Stimulated activated CD4-positive, alpha-beta T cell treated with anti-CD3 and anti-CD28 coated beads, Interleukin-1b, Interleukin-23, amount 100 ng/mL, for 48 hours (primary cell): ENCODE measurements at regions not wholly inside any gene's neighbourhood (a gene's known extent, or its start where the extent isn't known, plus 50 kb on each side); places are given as distances from the start of the nearest gene placed in this dataset.

Experiments used
- DNase-seq: peaks from one replicate; pipeline ENCODE4 v3.0.0-alpha.2; 2020

DNA sequence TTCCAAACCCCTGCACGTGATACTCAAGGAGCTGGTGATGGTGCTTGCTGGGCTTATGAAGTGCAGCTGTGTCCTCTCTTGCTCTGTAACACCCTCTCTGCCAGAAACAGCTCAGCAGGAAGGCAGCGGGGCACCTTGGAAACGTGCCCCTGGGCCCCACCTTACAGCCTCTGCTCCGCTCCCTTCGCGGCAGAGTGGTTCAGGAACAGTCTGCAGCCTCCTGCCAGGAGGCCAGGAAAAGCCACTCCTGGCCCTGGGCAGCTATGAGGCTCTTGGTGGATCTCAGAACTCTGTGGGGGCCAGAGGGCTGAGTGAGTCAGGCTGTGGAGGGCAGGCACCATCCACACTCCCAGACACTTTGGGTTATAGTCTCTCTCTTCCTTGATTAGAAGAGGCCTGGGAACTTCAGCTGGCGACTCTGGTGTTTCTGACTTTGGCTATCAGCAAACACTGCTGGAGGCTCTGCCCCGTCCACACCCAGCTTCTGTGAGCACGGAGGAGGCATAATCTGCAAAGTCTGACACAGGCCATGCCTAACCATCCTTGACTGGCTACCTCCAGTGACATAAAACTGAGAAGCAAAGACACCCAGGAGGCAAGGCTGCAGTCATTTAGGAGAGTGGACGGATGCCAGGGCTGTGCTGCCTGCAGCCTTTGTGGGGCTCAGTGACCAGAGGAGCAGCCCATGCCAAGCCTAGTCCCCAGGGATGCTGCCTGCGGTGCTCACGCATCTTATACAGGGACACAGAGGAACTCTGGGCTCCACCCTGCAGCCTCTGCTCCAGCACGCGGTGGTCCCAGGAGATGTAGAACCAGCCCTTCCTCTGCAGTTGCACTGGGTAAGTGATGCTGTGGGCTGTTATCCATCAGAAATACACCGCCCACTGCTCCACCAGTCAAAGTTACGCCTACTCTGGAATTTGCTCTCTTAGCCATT lies 65.3 kb downstream of the METRNL start:
- no peak for DNase-seq

DNA sequence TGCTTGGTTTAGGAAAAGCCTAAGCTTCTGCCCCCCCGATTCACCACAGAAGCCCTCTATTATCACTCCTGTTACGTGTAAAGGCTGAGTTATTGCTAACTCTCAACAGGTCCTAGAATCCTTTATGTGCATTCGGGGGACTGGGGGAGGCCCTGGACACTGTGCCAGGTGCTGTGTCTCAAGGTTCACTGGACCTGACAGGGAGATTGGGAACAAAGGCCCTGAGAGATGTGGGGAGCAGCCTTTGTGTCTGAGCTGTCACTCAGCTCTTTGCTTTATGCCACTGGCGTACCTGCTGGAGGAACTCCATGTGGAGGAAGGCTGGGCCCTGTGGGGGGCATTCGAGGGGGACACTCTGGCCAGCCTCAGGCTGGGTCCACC lies 65.9 kb downstream of the METRNL start:
- no peak for DNase-seq

DNA sequence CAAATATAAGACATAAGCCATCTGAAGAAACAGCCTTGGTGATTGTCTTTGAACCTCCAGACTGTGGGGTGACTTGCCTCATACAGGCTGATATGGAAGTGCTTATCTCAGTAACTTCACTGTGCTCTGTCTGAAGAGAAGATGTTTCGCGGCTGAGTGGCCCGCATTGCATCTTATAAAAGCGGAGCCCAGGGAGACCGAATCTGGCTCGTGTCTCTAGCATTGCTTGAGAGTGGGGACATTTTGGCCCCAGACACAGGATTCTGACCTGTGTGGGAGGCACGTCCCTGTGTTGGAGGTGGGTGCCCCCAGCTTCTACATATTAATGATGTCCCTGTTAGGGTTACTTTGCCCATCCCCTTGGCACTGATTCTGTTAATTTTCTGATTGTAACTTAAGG lies 66.4 kb downstream of the METRNL start:
- no peak for DNase-seq

DNA sequence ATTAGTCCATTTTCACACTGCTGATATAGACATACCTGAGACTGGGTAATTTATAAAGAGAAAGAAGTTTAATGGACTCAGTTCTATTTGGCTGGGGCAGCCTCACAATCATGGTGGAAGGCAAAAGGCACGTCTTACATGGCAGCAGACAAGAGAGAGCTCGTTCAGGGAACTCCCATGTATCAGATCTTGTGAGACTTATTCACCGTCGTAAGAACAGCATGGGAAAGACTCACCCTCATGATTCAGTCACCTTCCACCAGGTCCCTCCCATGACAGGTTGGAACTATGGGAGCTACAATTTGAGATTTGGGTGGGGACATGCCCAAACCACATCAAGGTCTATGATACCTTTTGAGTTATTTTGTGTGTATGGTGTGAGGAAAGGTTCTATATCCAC lies 66.9 kb downstream of the METRNL start:
- DNase-seq, result no peak

DNA sequence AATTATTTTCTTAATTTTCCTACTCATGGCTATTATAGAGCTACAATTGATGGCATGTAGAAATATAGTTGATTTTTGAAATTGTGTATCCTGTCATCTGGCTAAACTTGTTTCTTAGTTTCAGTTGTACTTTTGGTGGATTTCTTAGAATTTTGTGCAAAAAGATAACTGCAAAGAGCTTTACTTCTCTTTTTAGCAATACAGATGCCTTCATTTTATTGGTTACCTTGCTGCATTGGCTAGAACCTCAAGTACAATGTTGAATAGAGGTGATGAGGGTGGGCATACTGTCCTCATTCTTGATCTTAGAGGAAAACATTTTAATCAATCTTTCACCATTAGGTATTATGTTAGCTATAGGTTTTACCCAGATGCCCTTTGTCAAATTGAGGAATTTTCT lies 67.9 kb downstream of the METRNL start:
- DNase-seq, result no peak

DNA sequence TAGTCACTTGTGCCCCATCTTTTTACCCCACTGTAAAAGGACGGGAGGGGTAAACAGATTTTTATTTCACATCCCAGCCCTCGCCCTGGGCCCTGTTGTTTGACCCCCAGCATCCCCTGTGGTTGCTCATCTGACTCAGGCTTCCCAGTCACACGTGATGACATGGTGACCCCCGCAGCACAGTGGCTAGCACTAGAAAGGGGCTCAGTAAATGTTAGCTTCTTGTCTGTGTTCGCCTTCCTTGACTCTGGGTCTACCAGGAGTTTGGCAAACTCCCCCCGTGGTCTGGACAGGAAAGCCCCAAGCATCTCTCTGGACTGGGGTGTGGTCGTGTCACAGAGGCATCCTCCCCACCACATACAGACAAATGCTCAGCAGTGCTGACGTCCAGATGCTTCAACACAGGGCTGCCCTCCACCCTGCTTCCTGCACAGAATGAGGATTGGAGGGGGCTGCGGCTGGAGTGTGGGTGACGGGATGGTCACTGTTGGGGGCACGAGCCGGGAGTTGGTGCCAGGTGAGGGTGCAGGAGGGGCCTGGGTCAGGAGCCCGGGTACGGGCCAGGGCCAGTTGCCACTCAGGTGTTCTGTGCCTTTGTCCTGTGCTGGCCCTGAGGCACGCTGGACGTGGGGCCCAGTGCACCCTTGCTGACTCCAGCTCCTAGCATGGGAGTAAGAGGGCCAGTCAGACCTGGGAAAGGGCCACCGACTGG lies 69.1 kb downstream of the METRNL start:
- no peak for DNase-seq

DNA sequence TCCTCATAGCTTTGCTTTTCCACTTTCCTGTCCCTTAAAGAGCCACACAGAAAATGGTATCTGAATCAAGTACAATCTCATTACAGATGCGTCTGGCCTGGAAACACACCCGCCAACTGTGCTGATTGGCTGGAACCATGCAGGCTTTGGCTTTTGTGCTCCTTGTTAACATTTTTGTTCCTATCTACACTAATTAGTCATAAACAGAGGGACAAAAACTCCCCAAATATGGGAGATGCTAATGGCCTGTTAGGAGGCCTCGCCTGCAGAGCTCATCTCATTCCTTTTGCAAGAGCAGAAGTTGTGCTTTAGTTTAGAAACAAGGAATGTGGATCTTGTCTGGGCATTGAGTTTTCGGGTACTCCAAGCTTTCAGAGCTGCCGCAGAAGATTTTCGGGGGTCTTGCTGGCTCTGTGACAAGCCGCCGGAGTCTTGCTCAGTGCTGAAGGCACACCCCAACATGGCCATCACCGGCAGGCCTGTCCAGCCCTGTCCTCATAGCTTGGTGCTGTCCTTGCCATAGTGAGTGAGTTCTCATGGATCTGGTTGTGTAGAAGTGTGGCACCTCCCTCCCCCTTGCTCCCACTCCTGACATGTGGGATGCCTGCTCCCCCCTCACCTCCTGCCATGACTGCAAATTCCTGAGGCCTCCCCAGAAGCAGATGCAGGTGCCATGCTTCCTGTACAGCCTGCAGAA lies 69.8 kb downstream of the METRNL start:
- no peak for DNase-seq

DNA sequence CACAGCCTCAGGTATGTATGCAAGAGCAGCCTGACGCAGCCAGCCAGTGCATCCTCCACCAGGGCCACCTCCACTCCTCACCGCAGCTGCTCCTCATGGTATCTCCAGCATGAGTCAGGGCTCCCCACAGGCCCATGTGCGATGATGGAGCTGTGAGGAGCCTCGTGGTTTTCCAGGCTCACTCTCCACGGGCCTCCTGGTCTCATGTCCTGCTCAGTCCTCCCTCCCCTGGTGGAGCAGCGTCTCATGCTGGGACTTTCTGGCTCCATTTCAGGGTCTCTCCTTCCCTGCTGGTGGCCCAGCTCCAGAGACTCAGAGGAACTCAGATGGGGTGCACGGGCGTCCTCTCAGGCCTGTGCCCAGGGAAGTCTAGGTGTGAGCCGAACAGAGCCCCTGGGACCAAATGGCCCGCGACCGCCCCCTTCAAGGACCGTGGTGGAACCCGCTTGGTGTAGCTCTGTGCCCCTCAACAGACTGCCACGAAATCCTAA lies 70.4 kb downstream of the METRNL start:
- DNase-seq, result no peak

DNA sequence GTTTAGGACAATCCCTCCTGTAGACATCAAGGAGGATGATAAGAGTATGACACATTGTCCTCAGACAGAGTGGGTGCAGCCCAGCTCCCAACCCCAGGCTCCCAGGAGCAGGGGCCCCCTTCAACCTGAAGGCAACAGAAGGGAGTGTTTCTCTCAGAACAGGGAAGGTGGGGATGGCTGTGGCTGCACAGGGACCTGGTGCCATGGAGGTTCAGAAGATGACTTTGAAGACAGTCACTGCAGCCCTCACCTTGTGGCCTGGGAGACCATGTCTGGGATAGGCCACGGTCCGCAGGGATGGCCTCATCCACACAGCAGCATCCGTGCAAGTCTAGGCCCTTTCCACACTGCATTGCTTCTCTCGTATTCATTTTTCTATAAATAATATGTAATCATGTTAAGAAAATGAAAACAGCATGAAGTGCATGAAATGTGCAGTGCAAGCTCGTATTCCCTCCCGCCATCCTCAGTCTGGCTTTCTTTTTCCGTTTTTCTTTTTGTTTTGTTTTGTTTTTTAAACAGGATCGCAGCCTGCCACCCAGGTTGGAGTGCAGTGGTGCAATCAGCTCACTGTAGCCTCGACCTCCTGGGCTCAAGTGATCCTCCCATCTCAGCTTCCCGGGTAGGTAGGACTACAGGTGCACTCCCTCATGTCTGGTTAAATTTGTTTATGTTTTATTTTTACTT lies 71.1 kb downstream of the METRNL start:
- DNase-seq, result no peak

DNA sequence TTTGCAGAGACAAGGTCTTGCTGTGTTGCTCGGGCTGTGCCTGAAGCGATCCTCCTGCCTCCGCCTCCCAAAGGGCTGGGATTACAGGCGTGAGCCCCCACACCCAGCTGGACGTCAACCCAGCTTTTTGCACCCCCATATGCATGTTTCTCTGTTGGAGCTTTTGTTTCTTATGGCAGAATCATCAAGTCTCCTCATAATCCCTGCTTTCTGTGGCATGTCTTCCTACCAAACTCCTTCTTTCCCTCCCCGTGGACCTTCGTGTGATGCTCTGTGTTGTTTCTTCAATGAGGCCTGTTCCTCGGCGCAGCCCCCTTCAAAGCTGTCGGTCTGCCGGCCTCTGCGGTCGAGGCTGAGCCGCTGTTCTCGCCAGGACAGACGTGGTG lies 71.6 kb downstream of the METRNL start:
- no peak for DNase-seq

DNA sequence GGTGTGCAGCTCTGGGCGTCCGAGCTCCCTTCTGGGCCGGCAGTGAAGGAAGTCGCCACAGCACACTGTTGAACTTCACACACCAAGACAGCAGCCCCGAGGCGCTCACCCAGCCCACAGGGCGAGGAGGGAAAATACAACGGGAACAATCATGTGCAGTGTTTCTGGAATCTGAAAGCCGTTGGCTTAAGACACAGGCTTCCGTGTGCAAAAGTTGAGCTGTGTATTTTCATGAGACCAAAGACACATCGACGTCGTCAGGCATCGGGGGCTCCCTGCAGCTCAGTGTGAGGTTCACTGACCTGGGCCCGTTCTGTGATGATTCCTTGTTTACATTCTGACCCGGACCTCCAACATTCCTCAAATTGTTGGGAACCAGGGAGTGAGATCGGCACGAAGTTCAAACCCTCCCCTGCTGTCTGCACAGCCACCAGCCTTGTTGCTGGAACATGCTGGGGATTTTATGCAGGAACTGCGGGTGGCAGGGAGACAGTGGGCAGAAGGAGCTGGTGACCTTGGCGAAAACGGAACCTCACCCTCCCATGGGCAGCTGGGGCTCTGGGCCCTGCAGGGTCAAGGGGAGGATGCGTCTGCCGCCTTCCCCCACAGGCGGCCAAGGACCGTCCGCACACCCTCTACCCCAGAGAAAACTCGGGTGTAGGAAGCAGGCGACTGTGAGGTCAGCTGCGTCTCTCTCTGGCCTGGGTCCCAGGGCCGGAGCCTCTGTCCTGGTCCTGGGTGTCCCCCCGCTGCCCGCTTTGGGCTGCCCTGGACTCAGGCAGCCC lies 72.2 kb downstream of the METRNL start:
- no peak for DNase-seq

DNA sequence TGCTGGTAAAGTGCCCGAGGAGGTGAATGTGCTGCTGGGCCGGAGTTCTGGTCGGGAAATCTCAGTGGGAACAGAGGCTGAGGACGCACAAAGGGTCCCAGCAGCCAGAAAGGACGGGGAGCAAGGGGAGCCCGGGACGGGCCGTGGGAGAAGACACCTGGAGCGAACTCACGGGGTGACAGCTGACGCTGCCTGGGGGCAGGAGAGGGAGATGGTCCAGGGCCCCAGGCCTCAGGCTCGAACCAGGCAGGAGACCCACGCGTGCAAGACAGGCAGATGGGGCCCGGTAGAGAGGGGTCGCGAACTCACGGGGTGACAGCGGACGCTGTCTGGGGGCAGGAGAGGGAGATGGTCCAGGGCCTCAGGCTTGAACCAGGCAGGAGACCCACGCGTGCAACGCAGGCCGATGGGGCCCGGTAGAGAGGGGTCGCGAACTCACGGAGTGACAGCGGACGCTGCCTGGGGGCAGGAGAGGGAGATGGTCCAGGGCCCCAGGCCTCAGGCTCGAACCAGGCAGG lies 72.9 kb downstream of the METRNL start:
- DNase-seq, result no peak

DNA sequence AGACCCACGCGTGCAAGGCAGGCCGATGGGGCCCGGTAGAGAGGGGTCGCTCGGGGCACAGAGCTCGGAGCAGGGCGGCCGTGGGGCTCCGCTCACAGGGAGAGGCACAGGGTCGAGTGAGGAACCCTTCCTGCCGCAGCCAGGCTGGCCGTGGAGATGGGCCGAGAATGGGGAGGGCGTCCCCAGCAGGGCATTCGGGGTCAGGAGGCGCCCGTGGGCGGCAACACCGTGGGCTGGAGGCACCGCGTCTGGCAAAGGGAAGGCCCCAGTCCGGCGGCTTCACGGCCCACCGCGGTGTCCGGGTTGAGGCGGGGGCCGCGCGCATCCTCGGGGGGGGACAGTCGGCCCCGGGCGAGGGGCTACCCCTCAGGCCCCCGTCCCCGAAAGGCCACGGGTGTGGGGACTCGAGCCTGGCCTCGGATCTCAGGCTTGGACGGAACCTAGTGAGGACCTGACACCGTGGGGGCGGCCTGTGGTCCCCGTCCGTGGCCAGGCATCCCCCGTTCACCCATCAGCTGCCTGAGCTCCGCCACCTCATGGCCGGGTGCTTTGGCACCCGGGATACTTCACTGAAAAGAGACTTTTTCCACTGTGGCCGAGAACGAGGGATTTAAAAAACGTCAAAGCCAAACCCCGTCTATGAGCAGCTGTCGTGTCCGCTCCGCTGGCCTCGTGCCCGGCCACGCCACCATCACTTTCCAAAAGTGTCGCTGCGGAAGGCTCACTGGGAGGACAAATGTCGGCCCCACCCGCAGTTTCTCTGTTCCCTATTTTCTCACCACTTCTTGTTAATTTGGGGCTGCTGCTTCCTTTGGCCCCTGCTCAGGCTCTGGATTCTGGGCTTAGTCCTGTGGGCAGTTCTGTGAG lies 73.6 kb downstream of the METRNL start:
- no peak for DNase-seq

DNA sequence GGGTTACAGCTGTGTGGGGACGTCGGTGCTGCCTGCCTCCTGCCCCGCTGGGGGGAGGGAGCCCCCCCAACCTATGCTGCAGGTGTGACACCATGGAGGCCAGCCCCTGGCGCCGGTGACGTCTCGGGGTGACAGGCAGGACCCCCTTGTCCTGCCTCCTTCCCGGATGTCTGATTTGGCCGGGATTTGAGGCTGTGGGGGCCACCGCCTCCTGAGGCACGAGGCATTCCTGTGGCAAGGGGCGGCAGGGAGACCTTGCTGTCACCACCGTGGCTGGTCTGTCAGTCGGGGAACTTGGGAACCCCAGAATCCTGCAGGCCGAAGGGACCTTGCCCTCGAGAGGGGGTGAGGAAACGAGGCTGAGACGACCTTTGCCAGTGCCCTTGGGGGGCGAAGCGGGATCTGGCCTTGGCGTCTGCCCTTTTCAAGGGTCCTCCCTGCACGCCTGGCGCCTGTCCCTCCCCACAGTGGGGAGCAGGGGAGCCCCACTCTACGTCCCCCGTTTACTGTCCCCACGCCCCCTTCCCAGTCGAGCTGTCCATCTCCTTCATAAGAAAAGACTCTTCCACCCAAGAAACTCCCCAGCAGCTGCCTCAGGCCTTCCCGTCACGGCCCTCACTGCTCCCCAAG lies 74.4 kb downstream of the METRNL start:
- no peak for DNase-seq

DNA sequence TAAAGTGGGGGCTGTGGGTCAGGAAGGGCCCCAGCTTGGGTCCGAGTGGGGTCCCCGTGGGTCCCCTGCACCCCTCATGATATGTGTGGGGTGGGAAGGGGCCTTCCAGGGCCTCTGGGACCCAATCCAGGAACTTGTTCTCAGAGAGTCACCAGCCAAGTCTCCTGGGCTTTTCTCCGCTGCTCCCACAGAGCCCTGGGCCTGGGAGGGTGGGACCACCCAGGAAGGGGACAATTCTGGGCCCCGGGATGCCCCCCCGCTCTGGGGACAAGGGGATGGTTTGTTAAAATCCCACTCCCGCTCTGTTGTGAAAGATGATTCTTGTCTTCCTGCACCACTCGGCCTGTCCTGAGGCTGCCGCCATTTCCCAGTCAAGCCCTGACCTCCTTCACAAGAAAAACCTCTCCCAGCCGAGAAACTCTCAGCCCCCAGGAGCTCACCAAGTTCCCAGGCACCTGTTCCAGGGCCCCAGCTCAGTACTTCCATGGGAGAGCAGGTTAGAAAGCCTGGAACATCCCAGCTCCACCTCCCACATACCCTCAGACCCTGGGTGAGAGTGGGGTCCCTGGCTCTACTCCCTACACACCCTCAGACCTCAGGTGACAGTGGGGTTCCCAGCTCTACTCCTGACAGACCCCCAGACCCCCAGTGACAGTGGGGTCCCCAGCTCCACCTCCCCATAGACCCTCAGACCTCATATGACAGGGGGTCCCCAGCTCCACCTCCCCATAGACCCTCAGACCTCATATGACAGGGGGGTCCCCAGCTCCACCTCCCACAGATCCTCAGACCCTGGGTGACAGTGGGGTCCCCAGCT lies 75.1 kb downstream of the METRNL start:
- no peak for DNase-seq

DNA sequence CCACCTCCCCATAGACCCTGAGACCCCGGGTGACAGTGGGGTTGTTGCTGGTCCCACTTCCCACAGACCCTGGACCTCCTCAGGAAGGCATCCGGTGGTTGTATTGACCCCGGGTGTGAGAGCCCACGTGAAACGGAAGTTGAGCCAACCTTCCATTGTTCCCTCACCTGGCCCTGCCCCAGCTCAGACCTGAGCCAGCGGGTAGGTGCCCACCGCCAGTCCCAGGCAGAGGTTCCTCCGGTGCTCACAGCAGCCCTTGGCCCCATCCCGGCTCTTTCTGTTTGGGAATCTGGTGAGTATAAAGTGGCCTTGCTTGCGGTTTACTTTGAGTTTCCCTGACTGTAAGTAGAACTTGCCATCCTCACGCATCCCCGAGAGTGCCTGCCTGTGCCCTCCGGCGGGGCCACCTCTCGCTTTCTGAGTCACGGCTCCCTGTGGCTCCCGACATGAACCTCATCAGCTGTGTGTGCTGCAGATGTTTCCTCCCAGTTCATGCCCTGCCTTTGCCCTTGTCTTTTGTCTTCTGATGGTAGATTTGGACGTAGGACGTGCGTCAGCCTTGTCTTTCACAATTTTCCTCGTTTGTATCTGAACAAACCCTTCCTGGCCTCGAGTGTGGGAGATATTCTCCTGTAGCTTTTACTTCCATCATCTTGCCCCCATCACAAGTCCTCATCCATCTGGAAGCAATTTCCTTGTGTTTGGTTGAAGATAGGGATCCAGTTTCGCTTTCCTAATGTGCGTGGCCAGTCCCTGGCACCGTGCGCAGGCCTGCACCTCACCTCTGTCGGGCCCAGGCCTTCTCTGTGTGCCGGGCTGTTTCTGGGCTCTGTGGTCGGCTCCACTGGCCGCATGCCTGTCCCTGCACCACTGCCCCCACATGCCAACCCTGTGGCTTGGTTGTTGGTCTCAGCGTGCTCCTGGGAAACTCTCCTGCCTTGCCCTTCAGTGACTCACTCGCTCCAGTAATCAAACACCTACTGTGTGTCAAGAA lies 76.0 kb downstream of the METRNL start:
- DNase-seq, result peak; percentile 49

DNA sequence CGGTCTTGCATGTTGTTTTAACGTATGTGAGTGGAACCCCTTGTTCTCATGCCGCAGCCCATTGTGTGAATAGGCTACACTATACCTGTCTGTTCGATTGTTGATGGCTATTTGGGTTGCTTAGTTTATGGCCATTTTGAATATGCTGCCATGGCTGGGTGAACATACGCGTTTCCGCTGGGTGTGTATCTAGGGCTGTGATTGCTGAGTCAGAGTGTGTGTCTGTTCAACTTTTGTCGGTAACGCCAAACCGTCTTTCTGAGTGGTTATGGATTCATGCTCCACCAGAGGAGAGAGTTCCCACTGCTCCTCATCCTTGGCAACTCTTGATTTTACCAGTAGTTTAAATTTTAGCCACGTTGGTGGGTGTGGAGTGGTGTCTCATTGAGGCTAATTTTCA lies 77.0 kb downstream of the METRNL start:
- DNase-seq, result no peak
